Ishikawa (cell line): ENCODE measurements at regions not wholly inside any gene's neighbourhood (a gene's known extent, or its start where the extent isn't known, plus 50 kb on each side); places are given as distances from the start of the nearest gene placed in this dataset.

Source experiments
- CEBPB ChIP-seq: IDR thresholded peaks from 2 replicates; pipeline ENCODE4 v1.6.1; 2012
- CREB1 ChIP-seq: IDR thresholded peaks from 2 replicates; pipeline ENCODE4 v1.6.1; 2012; ENCODE audit warnings: low read depth
- EGR1 ChIP-seq: IDR thresholded peaks from 2 replicates; pipeline ENCODE4 v1.6.1; 2012
- EP300 ChIP-seq: IDR thresholded peaks from 2 replicates; pipeline ENCODE4 v1.6.1; 2012; ENCODE audit warnings: borderline replicate concordance
- FOXM1 ChIP-seq: IDR thresholded peaks from 2 replicates; pipeline ENCODE4 v1.6.1; 2012; ENCODE audit warnings: low read depth, borderline replicate concordance
- NFIC ChIP-seq: IDR thresholded peaks from 2 replicates; pipeline ENCODE4 v1.6.1; 2012
- RAD21 ChIP-seq: IDR thresholded peaks from 2 replicates; pipeline ENCODE4 v1.6.1; 2012; ENCODE audit warnings: low read depth
- TAF1 ChIP-seq: IDR thresholded peaks from 2 replicates; pipeline ENCODE4 v1.6.1; 2012; ENCODE audit warnings: low read depth, mild to moderate bottlenecking
- TCF12 ChIP-seq: IDR thresholded peaks from 2 replicates; pipeline ENCODE4 v1.6.1; 2012; ENCODE audit warnings: low read depth
- TEAD4 ChIP-seq: IDR thresholded peaks from 2 replicates; pipeline ENCODE4 v1.6.1; 2012
- YY1 ChIP-seq: IDR thresholded peaks from 2 replicates; pipeline ENCODE4 v1.6.1; 2012; ENCODE audit warnings: low read depth
- ZBTB7A ChIP-seq: IDR thresholded peaks from 2 replicates; pipeline ENCODE4 v1.6.1; 2012; ENCODE audit warnings: low read depth
- TF ChIP-seq, protein P1 (sequence below): IDR thresholded peaks from 2 replicates; pipeline ENCODE4 v1.6.1; 2012
- TF ChIP-seq, protein P2 (sequence below): IDR thresholded peaks from 2 replicates; pipeline ENCODE4 v1.6.1; 2012; ENCODE audit warnings: low read depth, mild to moderate bottlenecking
- TF ChIP-seq, protein P3 (sequence below): IDR thresholded peaks from 2 replicates; pipeline ENCODE4 v1.6.1; 2012

DNA sequence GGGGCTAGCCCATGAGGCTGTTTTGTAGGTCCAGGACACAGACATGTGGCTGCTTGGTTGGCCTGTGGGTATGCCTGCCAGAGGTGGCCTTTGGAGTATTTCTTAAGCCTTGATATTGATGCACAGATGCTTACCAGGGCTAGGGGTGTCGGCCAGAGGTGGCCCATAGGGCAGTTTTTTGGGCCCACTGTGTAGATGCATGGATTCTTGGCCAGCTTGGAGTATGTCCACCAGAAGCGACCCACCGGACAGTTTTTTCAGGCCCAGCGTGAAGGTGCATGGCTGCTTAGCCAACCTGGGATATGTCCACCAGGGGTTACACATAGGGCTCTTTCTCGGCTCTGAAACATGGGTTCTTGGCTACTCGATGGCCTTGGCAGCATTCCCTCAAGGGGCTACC is 1199.1 kb downstream of the CNTNAP5 start:
- TF ChIP-seq EP300: no peak
- no peak for TF ChIP-seq CEBPB
- no peak for TF ChIP-seq TEAD4
- TF ChIP-seq TCF12: no peak
- no peak for TF ChIP-seq YY1

DNA sequence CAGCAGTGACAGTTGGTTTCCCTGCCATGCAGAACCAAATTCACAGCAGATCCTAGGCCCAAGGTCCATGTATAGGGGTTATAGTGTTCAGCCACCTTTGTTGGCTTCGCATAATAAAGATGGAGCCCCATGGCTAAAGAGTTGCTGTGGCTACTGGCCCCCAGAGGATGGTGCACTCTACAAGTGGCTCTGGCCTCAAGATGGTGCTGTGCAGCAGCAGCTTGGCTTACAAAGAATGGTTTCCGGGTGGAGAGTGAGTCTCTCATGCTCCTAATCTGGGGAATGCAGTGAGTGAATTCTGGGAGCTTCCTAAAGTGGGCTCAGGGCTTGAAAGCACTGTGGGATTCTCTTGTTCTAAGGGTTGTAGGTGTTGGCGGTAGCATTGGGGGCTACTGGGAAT is 1199.7 kb downstream of the CNTNAP5 start:
- TF ChIP-seq, protein P1, sequence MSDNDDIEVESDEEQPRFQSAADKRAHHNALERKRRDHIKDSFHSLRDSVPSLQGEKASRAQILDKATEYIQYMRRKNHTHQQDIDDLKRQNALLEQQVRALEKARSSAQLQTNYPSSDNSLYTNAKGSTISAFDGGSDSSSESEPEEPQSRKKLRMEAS: no peak
- TF ChIP-seq YY1 (no peak), TCF12 (no peak), EGR1 (no peak), TAF1 (no peak), NFIC (no peak), CREB1 (no peak), CEBPB (no peak), EP300 (no peak), RAD21 (no peak), FOXM1 (no peak), ZBTB7A (no peak), TEAD4 (no peak)
- TF ChIP-seq, protein P2, sequence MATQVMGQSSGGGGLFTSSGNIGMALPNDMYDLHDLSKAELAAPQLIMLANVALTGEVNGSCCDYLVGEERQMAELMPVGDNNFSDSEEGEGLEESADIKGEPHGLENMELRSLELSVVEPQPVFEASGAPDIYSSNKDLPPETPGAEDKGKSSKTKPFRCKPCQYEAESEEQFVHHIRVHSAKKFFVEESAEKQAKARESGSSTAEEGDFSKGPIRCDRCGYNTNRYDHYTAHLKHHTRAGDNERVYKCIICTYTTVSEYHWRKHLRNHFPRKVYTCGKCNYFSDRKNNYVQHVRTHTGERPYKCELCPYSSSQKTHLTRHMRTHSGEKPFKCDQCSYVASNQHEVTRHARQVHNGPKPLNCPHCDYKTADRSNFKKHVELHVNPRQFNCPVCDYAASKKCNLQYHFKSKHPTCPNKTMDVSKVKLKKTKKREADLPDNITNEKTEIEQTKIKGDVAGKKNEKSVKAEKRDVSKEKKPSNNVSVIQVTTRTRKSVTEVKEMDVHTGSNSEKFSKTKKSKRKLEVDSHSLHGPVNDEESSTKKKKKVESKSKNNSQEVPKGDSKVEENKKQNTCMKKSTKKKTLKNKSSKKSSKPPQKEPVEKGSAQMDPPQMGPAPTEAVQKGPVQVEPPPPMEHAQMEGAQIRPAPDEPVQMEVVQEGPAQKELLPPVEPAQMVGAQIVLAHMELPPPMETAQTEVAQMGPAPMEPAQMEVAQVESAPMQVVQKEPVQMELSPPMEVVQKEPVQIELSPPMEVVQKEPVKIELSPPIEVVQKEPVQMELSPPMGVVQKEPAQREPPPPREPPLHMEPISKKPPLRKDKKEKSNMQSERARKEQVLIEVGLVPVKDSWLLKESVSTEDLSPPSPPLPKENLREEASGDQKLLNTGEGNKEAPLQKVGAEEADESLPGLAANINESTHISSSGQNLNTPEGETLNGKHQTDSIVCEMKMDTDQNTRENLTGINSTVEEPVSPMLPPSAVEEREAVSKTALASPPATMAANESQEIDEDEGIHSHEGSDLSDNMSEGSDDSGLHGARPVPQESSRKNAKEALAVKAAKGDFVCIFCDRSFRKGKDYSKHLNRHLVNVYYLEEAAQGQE: no peak
- TF ChIP-seq, protein P3, sequence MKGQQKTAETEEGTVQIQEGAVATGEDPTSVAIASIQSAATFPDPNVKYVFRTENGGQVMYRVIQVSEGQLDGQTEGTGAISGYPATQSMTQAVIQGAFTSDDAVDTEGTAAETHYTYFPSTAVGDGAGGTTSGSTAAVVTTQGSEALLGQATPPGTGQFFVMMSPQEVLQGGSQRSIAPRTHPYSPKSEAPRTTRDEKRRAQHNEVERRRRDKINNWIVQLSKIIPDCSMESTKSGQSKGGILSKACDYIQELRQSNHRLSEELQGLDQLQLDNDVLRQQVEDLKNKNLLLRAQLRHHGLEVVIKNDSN: no peak

DNA sequence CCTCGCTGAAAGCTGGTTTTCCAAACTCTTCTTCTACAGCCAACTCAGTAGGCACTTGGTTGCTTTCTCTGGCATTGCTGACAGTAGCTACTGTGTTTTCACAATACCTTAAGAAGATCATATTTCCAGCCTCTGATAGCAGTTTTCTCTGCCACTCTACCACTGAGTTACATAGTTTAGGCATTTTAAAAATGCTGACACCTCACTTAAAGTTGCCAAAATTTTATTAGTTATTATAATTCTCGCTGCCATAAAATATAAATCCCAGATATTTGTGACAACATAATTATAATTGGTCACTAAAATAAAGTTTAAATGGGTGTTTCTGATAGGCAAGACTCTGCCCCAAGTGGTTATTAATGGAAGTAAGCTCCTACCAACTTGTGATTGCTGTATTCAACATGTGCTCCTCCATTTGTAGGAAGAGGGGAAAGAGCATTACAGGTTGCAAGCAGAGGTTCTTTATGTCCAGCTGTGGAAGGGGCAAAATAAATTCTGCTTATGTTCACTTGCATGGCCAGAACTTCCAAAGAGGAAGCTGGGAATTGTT is 1202.8 kb downstream of the CNTNAP5 start:
- TF ChIP-seq, protein P1: no peak
- TF ChIP-seq, protein P2: no peak
- TF ChIP-seq TEAD4: no peak
- TF ChIP-seq TCF12: no peak
- TF ChIP-seq RAD21: no peak
- TF ChIP-seq YY1: no peak
- no peak for TF ChIP-seq CREB1
- TF ChIP-seq, protein P3: no peak
- TF ChIP-seq TAF1: no peak
- no peak for TF ChIP-seq CEBPB
- no peak for TF ChIP-seq NFIC
- no peak for TF ChIP-seq FOXM1
- no peak for TF ChIP-seq EP300
- TF ChIP-seq EGR1: no peak
- no peak for TF ChIP-seq ZBTB7A

DNA sequence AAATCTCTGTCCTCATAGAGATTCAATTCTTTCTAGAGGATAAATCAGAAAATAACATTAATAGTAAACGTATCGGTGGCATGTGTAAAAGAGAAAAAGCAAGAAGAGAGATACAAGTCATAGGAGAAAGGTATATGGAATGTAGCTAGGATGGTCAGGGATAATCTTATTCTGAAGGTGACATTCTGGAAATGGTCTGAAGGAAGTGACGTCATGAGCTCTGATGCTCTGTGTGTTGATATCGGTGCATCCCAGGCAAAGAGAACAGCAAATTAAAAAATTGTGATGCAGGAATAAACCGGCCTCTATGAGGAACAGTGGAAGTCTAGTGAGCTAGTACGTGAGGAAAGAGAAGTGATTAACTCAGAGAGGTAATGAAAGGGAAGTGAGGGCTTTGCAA is 1215.8 kb downstream of the CNTNAP5 start:
- TF ChIP-seq, protein P3: no peak
- TF ChIP-seq FOXM1 (no peak), EGR1 (no peak), ZBTB7A (no peak), CREB1 (no peak), CEBPB (no peak), NFIC (no peak)
- TF ChIP-seq, protein P2: no peak
- TF ChIP-seq, protein P1: no peak
